GM19035 (cell line): ENCODE measurements at regions not wholly inside any gene's neighbourhood (a gene's known extent, or its start where the extent isn't known, plus 50 kb on each side); places are given as distances from the start of the nearest gene placed in this dataset.
A peak's percentile ranks its signal among the peaks of the same experiment; 100 is the strongest.

Experiments
- ATAC-seq: cut with Tn5 transposase; IDR thresholded peaks from one replicate; pipeline ENCODE4 v1.9.1; 2021; ENCODE audit not compliant: unreplicated experiment

DNA sequence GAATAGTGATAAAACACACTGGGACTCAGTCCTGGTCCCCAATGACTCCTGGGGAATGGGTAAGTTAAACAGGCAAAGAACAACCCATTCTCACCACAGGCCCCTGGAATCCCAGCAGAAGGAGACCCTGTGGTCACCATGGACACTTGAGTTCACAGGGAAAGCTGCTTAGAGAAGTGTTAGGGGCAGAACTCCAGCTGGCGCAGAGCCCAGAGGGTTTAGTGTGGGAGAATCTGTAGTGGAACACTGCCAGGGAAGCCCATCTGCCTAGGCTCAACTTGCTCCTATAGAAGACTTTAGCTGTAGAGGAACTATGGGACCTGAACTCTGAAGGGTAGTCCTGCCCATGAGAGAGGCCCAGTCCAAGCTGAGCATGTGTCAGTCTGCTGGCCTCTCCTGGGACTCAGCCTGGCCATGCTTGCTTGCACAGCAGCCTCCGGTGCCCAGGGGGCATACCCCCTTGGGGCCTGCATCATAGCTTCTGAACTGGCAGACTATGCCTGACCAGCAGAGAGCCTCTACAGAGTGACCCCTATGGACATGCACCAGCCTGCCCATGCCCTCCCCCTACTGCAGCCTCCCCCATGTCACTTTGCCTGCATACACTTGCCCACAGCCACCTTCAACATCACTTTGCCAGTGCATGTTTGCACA lies 343.5 kb downstream of the IDS start:
- ATAC-seq = no peak

- ATAC-seq = no peak
These were observed 347.1 kb downstream of the IDS start for GRCh38 chrX:149157976-149158375.

DNA sequence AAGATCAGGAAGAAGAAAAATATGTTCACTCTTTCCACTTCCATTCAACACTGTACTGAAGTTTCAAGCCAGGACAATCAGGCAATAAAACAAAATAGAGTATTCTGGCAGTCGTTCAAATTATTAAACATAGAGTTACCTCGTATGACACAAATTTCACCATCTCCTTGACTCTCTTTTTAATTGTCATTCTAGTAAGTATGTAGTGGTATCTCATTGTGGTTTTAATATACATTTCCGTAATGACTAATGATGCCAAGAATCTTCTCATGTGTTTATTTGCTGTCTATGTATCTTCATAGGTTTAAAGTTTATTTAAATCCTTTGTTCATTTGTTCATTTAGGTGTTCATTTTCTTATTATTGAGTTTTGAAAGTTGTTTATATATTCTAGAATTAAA lies 352.2 kb downstream of the IDS start:
- ATAC-seq = no peak

GRCh38 chrX:149151805-149152757 lies 353.0 kb downstream of the IDS start:
- ATAC-seq = no peak

DNA sequence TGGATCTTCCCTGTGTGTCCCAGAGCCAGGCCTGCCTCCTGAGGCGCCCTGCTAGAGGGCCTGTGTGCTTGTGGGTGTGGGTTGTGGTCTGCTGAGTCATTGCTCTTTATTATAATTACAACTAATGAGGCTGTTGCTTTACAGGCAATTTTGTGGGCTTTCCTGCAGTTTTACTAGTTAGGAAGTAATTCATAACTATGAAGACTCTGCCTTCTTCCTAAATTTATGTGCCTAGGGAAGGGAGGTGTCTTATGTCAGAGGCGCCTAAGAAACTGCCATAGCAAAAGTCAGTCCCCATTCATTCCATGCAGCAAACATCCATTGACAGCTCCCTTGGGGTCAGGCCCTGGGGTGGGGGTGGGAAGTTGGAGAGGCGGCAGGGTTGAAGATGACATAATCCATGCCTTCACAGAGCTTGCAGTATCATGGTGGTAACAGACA lies 359.2 kb downstream of the IDS start:
- no peak for ATAC-seq

DNA sequence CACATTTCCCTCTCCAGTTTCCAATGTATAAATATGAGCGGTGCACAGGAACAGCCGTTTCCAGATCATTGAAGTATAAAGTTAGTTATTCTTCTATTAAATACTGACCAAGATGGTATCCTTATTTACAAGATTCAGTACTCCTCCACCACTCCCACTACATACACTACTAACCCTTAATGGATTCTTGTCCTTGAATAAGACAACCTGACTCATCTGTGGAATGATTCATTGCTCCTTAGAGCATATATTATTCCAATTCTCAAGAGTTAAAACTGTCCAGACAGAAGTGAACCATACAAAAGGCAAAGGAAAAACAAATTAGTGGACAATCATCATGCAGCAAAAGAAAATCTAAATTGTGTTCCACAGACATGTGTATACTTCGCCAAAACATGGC lies 373.3 kb downstream of the IDS start:
- no peak for ATAC-seq

- ATAC-seq = no peak
These were observed 375.3 kb downstream of the IDS start for GRCh38 chrX:149129767-149130166.

DNA sequence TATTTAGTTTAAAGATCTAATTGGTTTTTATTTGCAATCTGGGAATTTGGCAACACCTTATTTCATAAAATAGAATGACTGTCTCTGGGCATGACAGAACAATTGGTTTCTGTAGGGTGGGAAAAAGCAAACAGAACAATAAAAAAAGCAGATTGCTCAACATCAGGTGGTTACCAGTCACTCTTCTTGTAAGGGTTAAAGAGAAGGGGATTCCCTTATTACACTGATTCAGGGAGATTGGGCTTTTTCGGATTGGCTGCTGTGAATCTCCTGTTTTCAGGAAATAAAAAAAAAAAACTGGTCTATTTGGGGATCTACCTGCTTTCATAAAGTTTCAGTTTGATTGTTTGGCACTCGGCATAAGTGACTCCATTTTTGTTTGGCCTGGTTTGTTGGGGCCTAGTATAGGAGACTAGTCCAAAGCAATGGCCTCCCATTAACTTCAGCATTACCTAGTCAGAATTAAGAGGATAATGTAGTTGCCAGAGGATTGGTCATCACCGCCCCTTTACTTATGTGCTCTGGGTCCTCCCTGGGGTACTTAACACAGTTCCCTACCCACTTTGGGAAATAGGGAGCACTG lies 380.5 kb downstream of the IDS start:
- ATAC-seq = no peak

GRCh38 chrX:149121206-149121920 lies 383.7 kb downstream of the IDS start:
- ATAC-seq = no peak

GRCh38 chrX:149120459-149120858 lies 384.6 kb downstream of the IDS start:
- no peak for ATAC-seq

DNA sequence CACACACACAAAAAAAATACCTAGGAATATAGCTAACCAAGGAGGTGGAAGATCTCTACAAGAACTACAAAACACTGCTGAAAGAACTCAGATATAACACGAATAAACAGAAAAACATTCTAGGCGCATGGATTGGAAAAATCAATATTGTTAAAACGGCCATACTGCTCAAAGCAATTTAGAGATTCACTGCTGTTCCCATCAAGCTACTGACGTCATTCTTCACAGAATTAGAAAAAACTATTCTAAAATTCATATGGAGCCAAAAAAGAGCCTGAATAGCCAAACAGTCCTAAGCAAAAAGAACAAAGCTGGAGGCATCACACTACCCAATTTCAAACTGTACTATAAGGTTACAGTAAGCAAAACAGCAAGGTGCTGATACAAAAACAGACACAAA lies 390.2 kb downstream of the IDS start:
- ATAC-seq = no peak

DNA sequence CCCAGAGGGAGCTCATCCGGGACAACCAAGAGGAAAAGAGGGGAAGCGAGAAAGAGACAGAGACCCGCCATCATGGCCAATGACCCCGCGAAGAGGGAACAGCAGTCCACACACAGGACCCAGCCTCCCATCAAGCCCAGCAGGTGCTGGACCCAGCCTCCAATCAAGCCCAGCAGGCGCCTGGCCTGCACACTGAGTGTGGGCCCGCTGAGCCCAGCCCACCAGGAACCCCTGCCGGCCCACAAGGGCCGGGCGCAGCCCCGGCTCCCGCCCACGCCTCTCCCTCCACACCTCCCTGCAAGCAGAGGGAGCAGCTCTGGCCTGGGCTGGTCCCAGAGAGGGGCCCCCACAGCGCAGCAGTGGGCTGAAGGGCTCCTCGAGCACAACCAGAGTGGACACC lies 391.1 kb downstream of the IDS start:
- no peak for ATAC-seq

GRCh38 chrX:149097786-149098185 lies 407.3 kb downstream of the IDS start:
- ATAC-seq = no peak

GRCh38 chrX:149092179-149092578 lies 412.9 kb downstream of the IDS start:
- no peak for ATAC-seq

- ATAC-seq = no peak
These were observed 425.2 kb downstream of the IDS start for GRCh38 chrX:149079805-149080406.

DNA sequence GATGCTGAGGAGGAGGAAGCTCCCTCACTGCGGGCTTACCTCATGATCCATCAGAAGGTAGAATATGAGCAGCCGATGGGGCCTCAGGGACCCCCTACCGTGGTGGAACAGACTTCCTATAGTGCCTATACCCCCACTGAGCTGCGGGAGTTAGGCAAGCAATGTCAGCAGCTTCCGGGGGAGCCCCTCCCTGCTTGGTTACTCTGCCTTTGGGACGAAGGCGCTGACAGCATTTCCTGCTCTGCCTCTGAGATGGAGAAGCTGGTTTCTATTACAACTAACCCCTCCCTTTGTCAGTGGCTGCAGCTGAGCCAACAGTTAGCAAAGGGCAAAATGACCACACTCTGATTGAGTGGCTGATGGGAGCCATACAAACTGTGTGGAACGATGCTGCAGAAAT lies 430.7 kb downstream of the IDS start:
- ATAC-seq = peak; percentile 64

DNA sequence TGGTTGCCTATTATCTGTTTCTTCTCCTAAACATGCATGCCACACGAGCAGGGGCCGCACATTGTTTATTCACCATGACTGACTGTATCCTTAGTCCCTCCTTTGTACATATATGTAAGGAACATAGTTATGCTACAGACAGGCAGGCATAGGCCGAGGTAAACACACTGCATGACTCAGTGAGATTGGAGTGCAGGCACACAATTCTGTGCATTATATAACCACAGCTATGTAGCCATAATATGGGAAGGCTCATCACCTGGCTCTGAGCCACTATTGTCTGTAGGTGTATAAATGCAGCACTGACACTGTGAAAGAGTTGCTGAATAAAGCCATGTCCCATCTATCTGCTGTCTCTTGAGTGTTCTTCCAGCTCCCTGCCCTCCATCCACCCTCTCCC lies 431.6 kb downstream of the IDS start:
- ATAC-seq = no peak

GRCh38 chrX:149069899-149070298 lies 435.2 kb downstream of the IDS start:
- no peak for ATAC-seq

DNA sequence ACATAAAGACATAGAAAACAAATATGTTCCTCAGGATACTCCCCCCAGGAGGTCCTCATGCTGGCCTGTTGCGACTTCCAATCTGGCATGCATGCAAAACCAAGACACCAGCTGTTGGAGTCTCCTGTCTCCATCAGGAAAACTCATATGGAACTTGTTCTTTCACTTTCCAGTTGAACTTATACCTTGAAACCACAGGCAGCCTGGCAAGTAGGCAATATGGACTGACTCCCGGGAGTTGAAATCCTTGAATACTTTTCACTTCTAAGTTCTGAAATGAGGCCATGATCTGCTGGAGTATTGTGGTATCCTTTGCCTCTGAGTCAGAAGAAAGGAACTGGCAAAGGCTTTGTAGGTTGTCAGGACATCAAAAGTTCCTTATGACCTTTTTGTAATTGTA lies 444.2 kb downstream of the IDS start:
- no peak for ATAC-seq
